GM11168 (cell line): ENCODE measurements at regions not wholly inside any gene's neighbourhood (a gene's known extent, or its start where the extent isn't known, plus 50 kb on each side); places are given as distances from the start of the nearest gene placed in this dataset.
"Not testable (repeated sequence)": the region's sequence is repeated elsewhere in the genome, so short reads cannot be mapped to it uniquely, and the experiment has no call there.

Source experiments
- in situ Hi-C: fragments of 300-500 bp; cut with MboI; formaldehyde crosslinking; loops from one replicate; pipeline ENCODE4 v1.12.0; 2022; ENCODE audit warnings: low sequenced_read_pairs; ENCODE audit not compliant: unreplicated experiment

DNA sequence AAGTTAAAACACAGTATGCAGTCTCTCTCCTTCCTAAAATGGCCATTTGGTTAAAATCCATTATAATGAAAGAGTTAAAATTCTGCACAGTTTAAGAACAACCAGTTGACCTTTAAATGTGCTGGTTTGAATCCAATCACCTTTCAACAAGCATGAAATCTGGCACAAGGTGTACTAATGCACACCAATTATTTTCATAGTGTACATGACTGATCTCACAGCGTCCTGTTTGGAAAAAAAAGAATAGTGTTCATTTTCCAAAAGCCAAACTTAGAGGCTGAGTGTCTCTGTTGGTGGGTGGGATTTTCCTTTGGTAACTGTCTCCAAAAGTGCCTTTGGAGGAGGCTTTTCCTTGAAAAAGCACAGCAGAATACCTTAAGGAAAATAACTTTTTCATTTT lies 180.6 kb downstream of the DEPDC1B start:
- in situ Hi-C loops: no loop called here

DNA sequence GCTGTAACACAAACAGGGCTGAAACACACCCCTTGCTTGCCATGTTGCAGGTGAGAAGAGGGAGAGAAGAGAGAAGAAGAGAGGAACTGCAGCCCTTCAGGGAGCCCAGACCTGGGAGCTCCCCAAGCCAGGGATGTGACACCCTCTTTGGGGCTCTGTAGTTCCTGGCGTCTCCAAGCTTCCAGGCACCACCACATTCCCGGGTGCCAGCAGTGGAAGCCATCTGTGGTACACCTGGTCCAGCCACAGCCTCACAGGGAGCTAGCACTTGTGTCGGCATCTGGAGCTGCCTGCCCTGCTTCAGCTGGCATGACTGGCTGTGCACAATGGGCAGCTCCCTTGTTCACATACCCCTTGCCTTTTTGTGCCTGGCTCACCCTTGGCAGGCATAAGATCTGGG lies 182.1 kb downstream of the DEPDC1B start:
- in situ Hi-C loops: no loop called here

DNA sequence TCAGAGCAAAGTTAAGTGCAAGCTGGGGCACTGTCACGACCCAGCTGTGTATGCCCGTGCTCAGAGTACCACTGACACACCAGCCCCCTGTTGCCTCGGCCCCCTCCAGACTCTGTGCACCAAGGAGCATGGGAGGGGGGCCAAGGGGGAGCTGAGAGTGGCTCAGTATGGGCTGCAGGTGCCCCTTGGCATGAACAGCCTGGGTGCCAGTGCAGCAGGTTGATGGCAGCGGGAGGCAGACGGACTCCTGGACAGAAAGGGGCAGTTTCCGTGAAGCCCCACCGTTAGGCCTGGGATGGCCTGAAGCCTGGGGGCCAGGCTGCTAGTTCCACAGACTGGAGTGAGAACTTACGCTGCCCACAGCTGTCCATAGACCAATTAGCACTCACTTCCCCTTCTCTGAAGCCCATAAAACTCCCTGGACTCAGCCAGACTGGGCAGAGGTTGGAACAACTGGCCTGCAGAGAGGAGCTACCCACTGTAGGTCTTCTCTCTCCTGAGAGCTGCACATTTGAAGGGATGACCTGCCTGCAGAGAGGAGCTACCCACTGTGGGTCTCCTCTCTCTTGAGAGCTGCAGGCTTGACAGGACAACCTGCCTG lies 182.8 kb downstream of the DEPDC1B start:
- in situ Hi-C loops: no loop called here

DNA sequence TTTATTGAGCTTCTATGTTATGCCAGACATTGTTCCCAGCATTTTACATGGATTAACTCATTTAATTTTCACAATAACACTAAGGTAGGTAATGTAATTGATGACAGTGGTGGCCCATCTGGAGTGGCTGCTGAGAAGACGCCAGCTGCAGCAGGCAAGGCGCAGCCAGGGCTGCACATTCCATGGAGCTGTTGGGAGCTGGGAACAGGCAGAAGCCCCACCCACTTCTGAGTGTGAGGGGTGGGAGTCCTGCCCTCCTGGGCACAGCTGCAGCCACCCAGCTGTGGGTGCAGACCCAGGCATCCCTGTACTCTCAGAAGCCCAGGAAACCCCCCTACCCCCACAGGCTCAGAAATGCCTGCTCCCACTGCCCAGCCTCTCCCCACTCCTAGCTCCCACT lies 183.3 kb downstream of the DEPDC1B start:
- in situ Hi-C loops: no loop called here

DNA sequence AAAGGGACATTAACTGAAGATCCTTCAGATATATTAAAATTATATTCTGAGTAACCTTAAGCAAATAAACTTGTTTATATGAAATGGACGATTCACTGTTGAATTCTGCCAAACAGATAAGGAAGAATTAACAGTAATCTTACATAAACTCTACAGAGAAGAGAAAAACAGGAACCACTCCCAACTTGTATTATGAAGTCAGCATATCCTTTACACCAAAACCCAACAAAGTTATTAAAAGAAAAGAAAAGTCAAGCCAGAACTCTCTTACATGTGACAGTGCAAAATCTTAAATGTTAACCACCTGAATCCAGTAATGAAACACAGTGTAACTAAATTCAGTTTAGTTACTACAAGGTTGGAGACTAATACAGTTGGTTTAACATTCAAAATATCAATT lies 185.8 kb downstream of the DEPDC1B start:
- in situ Hi-C loops: no loop called here

DNA sequence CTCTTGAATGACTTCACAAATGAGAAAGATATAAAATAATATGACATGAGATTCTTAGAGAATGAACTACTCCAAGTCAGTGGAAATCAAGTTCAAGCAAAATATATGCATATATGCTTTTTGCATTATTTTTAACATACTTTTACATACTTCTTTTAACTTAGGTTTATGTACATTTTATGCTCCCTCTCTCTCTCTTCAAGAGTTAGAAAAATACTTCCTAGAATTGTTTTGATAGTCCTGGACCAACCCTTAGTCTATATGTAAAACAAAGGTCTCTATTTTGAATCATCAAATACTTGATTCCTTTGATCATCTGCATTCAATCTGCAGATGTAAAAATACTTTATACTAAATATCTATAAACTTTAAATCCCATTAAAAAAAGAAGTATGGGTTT lies 187.8 kb downstream of the DEPDC1B start:
- in situ Hi-C loops: no loop called here

DNA sequence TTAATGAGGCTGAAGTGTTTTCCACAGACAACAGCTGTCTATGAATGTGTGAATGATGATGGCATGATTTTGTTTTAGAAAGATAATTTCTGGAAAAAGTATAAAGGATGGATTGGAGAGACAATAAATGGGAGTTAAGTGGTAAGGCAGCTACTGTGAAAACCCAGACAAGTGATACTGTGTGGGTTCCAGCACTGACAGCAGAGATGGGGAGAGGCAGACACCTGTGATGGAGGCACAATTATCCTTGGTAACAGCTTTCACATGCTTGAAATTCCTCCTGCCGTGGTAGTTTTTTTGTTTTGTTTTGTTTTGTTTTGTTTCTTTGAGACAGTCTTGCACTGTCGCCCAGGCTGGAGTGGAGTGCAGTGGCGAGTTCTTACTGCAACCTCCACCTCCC lies 189.3 kb downstream of the DEPDC1B start:
- in situ Hi-C loops: no loop called here

DNA sequence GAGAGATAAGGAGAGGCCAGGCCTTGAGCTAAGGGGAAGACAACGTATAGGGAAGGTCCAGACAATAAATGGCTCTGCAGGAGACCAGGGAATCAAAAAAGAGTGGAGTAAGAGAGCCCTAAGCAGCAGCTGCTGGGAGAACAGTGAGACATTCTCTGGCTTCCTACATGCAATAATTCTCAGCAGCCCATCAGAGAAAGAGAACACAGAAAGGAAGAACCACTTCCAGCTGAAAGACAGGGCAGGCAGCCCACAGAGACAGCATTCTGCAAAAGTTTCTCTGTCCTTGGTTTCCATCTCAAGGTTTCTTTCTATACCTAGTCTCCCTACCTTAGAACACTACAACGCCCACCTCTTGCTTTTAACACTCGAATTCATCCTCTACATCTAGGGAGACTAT lies 189.9 kb downstream of the DEPDC1B start:
- in situ Hi-C loops: no loop called here

DNA sequence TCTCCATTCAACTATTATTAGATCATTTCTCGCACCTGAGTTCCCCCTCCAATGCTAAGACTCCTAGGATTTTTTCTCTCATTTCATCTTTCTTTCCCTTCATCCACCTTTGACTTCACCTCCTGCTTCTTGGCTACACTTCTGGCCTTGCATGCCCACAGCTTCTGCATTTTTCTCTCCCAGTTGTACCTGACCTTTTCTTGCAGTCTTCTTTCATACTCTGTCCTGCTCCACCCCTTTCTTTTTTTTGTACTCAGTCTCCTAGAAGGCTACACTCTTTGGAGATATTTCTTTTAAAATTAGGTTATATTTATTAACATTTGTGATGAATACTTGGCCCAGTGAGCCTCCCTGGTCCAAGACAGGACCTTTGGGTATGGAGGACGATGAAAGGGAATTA lies 190.4 kb downstream of the DEPDC1B start:
- in situ Hi-C loops: no loop called here

DNA sequence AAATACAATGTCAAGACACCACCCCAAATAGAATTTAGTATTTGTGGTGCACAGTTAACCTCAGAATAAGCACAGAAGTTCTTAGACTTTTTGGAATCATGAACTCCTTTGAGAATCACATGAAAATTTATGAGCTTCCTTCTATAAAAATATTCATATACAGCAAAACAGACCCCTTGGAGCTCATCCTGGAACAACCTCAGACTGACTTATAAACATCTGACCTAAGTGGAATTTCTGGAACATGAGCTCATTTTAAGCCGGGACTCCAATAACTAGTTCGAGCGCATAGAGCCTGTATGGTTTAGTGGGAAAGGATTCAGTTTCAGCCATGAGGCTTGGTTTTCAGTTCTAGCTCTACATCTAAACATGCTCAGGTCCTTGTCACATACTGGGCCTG lies 192.3 kb downstream of the DEPDC1B start:
- in situ Hi-C loops: no loop called here

DNA sequence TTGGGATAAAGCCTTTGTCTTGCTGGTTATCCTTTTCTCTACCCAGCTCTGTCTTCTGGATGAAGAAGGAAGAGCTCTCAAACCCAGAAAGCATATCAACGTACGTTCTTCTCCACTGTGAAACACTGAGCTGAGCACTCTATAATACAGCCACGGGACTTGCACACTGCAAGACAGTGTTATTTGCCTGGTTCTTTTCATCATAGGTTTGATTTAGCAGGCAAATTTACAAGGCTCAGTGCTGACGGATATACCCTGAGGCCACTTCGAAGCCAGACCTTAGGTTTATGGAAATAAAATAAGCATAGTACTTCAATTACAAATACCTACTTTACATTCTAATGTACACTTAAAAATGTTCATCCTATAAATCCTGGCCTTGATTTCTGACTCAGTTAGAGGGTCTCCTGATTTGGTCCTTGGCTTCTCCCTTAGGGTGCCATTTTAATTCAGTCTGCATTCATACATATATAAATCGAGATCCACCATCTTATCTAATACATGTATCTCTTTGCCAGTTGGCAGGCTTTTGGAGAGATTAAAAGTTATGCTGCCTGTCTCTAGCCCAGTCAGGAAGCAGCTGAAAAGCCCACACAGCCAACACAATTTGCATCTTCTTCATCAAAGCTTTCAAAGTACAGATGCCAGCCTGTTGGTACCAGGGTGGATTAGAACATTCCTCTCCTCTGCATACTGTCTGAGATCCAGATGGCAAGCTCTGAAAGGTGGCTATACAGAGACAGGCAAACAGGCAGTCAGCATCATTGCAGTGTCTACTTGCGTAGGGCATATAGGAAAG lies 194.4 kb downstream of the DEPDC1B start:
- in situ Hi-C loops: no loop called here

DNA sequence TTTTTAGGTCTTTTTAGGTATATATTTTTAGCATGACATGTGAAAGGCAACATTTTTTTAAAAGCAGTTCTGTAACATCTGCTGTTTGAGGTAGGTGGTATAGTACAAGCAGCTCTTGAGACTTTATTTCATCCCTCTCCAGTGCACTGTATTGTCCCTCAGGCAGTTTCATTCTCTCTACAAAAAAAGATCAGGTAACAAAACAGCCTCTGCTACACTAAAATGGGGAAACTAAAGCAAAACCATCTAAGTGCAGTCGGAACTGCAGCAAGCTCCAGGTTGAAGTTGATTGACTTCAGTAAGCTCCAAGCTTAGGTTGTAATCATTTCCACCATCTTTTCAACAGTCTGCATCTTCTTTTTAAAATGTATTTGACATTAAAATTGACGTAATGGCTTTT lies 195.6 kb downstream of the DEPDC1B start:
- in situ Hi-C loops: no loop called here

DNA sequence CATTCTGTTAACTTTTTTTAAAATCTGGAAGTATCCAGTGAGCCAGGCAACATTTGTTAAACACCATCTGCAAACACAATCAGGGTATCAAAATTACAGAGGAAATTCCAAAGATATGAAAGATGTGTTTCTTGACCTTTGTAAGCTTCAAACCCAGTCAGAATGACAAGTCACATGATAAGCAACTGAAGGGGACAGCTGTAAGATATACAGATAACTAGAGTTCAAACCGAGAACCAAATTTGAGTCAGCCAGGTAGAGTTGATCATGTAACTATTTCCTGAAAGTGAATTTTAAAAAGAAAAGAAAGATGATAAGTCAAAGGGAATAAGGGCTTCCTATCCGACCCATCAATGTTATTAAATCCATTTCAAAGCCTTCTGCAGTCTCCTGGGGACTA lies 196.2 kb downstream of the DEPDC1B start:
- in situ Hi-C loops: no loop called here

DNA sequence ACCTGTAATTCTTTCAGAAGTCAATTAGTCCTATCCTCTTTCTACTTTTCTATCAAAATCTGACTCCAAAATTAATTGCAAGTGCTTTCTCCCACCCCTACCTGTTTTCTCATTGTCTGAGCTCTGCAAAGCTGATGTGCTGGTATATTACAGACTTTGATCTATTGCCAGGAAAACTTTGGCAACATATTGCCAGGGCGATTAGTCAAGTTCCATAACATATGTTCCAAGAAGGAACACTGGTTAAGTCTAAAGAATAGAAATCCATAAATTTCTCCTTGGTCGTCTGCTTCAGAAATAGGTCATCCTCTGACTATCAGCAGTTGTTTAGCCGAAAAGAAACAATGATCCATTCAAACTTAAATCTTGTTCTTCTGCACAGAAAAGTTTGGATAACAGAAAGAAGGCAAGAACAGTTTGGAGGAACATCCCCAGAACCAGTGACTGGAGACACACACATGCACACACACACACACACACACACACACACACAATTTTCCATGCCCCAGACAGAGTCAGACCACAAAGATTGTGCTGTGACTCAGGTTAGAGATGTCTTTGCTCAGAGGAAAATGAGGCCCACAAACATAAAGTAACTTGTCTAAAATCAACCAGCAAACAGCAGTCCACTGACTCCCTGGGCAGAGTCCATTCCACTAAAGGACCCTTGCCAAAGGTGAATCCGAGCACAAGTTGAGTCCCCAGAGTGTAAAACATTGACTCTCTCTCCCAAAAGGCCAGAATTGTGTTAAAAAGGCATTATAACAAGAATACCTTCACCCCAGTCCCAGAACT lies 202.1 kb downstream of the DEPDC1B start:
- in situ Hi-C loops: no loop called here

DNA sequence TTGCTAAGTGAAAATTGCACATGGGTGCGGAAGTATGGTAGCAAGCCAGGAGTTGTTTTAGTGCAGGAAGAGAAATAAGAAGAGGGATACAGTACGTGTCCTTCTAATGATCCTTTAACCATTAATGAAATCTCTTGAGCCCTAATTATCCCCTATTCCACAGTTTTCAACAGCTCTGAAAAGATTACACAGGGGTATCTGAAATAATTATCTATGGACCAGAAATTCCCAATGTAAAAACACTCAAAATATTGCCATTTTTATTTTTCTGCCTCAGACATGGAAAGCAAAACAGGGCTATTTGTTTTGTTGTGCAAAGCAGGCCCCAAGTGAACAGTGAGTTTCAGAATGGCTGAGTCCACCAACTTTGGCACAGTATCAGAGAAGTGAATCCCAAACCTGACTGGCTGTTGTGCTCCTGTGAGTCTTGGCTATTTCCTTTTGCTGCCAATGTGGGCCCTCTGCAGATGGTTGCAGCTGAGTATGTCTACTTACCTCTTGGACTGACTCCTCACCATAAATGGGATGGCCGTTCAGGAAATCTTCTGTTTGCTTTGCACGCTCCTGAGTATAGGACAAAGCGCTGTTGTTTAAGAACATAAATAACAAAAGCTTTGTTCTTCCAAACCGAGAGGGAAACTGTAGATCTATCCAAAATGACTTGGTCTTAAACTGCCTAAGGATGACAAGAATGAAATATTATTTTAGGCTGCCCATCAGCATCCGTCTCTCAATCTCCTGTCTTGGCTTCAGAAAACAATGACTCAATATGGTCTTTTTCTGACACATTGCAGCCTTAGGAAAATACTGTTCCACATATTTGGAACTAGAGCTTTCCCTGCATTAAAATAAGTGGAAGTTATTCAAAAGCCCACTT lies 204.1 kb downstream of the DEPDC1B start:
- in situ Hi-C loops: no loop called here

DNA sequence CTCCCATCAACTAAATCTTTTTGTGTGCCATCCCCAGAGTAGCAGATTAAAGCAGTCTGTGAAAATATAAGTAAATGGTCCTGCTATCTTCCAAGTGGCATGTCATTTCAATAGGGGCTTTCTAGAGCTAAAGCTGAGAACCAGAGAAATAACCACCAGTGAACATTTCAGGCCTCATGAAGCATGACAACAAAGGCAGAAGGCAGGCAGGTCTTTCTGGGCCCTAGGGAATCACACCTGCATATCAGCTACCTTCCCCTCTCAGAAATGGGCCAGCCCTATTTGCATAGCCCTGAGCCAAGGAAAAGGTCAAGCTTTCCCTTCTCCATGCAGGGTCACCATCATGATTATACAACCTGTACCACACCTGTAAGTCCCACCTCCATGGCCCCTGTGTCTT lies 205.3 kb downstream of the DEPDC1B start:
- in situ Hi-C loops: no loop called here

DNA sequence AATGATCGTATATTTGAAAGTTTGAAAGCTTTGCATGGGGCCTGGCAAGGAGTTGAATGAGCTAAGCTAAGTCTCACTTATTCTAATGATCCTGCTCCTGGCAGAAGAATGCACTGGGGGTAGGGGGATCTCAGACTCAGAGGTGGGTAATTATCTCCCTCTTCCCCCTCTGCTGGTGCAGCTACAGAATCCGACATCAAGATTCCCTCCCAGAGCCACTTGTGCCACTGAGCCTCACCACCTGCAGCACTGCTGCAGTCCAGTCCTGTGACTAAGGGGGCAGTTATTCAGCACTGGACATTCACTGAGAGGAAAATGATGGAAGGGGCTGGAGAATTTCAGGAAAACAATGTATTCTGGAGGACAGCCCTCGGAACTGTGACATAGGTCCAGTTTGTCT lies 205.8 kb downstream of the DEPDC1B start:
- in situ Hi-C loops: no loop called here

DNA sequence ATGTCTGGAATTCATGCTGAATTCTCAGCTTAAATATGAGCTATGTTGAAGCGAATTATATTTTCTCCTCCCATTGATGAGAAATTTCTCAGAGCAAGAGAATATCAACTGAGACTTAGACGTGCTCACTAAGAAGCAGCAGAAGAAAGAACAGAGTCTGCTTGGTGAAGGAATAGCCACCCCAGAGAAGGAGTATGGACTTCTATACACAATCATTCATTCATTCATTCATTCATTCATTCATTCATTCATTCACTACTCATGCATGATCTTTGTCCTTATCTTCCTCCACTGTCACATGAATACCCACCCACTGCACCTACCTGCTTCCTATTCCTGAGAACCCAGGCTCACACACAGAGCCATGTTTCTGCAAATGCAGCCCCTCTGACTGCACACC lies 206.6 kb downstream of the DEPDC1B start:
- in situ Hi-C loops: no loop called here

DNA sequence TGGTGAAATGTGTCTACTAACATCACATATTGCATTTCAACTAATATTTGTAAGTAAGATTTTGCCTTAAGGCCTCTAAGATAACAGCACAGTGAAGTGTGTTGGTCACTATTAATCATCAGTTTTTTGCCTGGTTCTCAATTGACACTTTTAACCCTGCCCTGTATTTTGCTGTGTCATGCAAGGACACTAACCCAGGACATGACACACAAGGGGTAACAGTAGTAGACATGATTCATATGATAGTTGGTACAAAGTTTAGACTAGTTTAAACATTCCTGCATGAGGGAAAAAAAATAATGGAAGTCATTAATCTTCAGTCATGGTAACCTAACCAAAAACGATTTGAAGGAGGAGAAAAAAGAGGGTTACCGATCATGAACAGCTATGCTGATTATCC lies 207.0 kb downstream of the DEPDC1B start:
- in situ Hi-C loops: no loop called here

DNA sequence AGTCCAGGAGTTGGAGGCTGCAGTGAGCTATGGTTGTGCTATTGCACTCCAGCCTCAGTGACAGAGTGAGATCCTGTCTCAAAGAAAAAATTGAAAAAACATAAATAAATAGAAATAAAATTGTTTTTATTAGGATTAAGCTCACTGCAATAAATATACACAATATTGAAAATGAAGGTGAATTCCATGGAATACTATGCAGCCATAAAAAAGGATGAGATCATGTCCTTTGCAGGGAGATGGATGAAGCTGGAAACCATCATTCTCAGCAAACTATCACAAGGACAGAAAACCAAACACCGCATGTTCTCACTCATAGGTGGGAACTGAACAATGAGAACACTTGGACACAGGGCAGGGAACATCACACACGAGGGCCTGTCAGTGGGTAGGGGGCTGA lies 207.6 kb downstream of the DEPDC1B start:
- in situ Hi-C loops: not testable (repeated sequence)
